Stimulated activated CD8-positive, alpha-beta memory T cell treated with anti-CD3 and anti-CD28 coated beads, Interleukin-15, amount 100 ng/mL, for 4 hours (primary cell): ENCODE measurements at regions not wholly inside any gene's neighbourhood (a gene's known extent, or its start where the extent isn't known, plus 50 kb on each side); places are given as distances from the start of the nearest gene placed in this dataset.

Experiments used
- DNase-seq, 2 donors: peaks; one replicate each; pipeline ENCODE4 v3.0.0-alpha.2; 2020; ENCODE audit warnings: low read depth in 2 of 2

DNA sequence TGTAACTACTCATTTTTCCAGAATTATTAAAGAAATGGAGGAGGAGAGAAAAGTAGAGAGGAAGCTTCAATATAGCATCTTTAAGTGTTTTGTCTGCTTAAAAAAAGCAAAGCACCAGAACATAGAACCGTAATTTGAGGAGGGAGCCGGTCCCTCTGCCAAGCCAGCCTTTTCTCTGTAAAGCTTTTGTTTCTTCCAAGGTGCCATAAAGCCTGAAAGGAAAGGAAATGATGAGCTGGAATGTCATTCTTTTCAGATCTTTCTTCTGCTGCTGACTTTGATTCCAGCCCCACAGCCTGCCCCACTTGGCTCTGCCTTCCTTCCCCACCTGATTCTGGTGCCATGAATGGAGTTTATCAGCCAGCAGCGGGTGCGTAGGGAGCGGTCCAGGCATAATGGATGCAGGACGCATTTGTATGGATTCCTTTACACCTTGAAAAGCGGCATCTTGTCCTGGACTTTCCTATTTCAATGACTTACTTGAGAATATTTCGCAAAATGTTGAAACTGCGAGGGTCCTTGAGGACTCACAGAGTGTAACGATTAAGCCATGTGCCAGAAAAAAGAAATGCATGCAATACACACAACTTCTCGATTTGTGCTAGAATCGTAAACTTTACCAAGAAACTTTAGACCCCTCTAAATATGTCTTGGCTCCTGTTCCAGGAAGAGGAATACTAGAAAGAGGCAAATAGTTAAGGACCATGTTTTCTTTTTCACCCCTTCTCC is 569.5 kb upstream of the MGMT start:
- DNase-seq: no peak

DNA sequence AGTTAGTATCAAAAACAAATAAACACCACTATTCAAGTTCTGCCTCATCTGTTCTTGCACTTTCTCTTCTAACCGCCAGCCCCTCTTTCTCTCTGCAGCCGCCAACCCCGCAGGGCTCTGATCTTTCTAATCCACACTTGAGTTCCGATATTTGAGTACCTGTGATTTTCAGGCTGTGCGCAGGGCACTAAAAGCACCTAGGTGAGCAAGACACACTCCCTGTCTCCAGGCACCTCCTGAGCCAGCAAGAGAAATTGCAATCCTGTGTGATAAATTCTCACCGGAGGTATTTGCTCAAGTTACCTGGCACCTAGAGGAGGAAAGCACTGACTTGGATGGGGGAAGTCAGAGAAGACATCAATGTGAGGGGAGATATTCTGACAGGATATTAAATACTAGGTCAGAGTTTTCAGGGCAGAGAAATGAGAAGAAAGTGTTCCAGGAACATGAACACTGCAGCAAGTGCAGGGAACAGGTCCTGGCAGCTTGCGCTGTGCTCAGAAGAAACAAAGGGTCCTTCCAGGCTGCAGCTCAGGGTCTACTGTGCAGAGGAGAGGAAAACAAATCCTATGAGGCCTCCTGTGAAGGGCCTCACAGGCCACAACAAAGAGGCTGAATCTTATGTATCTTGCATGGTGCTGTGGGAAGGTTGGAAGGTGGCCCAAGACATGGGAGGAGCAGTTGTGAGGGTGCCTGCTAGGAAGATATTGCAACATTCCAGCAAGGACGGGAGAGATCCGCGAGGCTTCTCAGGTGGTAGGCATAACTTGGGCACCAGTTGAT is 568.7 kb upstream of the MGMT start:
- no peak for DNase-seq

DNA sequence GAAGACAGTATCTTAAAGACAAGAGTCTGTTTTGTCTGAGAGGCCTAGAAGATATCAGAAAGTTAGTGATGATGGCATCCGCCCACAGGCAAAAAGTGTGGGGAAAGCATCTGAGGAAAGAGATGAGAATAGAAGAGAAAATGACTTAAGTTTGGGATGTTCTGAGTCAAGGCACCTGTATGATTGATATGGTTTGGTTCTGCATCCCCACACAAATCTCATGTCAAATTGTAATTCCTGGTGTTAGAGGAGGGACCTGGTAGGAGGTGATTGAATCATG is 568.2 kb upstream of the MGMT start:
- no peak for DNase-seq

DNA sequence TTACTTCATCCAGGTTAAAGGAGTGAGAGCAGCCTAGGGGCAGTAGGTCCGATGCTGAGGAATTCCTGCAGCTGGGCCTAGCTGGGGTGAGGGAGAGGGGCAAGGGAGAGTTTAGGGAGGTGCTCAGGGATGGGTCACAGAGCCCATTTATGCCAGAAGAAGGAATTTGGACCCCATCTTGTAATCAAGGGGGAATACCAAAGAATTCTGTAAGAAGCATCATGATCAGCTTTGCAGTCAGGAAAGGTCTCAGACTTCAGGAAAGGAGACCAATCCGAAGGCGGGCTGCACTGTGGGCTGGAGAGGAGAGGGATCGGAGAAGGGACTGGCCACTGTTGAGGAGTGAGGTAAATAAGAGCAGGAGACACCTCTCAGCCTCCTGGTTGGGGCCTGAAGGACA is 566.6 kb upstream of the MGMT start:
- no peak for DNase-seq

DNA sequence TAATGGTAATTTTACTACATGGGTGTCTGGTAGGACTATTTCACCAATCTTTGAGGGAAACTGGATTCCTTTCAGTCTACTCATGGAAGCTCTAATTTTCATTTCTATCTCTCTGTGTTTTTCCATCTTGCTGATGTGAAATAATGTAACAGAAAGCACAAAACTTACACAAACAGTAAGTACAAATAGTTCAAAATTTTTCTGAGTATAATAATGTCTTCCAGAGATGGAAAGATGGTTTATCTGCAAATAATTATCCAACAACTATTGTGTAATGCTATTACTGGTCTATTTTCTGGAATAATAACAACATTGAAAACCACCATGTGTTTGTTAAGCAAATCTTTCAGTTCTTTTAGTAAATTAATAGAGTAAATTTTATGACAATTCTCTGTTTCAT is 565.8 kb upstream of the MGMT start:
- DNase-seq: no peak

DNA sequence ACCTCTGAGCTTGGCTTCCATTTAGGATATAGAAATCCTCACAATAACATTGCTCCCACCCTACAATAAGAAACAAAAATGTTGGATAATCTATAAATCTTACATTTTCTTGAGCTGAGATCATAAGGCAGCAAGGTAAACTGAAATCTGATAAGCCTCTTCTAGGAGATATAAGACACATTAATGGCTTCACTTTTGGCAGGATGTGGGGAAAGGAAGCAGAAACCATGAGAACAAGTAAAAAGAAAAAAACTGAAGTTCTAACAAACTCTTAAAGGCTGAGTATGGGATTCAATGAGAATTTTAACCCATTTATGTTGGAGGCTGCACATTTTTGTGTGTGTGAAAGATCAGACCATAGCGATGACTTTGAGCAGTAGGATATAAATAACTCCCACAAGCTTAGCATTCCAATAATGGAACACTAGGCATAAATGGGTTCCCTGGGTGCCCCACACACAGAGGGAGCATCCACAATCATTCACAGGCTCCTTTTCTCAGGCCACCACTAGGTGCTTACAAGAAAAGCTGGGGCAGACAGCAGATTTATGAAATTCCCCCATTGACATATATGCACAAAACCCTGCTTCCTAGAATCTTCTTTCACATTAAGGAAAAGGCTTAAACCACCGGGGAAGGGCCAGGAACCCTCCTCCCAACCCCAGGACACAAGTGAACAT is 564.9 kb upstream of the MGMT start:
- no peak for DNase-seq

DNA sequence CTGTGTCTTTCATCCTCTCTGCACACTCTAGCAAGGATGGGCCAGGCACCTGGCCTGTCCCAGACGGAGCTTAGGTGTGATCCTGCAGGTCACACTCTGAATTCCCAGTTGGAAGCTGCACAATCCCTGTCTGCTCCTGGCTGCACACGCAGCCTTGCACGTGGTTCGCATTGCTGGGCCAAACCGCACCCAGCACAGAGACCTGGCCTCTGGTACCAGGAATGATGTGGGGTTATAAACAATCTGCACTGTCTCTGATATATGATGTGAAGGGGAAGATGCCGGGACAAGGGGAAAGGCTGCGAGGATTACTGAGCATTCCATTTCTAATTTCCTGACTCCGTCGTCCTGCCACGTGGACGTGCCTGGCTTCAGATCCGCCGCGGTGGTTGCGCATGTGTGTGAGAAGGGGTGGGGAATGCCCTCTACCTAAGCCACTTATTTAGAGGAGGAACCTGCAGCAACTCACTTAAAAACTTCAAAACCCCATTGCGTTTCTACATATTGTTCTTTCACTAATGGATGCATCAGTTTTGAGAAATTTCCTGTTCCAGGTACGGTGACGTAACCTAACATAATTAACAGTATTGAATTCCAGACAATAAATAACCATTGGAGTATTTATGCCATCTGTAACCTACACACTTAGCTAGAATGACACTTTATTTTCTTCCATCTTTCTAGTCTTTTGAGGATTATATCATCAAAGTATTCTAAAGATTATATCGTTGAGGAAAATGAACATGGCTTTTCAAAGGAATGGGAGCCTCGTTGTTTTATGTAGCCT is 559.7 kb upstream of the MGMT start:
- DNase-seq: no peak

DNA sequence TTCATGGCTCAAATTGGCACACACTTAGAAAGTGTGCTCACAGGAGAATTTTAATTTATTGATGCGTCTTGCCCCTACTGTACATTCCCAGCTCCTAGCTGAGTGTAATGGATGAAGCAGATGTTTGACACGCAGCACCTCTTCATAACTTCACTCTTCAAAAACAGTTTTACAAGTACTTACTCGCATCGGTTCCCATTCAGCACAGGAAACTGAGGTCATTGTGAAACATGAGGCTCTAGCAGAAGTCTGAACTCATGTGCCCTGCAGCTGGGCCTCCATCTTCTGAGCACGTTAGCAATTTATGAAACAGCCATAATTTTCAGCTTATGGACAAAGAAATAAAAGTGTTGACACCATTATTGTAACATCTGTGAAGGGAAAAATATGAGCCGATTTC is 558.9 kb upstream of the MGMT start:
- DNase-seq: no peak

DNA sequence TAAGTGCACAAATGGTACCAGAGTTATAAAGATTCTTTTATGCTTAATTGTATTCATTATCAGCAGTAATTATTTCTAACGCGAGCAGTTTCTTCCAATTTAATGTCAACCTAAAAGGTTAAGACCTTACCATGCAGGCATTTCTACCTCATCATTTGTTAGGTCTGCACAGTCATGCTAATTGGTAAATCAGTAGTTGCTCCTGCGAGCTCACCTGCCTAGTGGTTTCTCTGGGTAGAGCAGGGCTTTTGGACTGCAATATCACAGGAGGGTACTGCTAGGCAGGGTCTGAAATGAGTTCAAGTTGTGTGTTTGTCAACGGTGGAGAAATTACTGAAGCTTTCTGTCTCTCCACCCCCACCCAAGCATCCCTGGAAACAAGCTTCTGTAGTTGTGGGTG is 558.5 kb upstream of the MGMT start:
- no peak for DNase-seq

DNA sequence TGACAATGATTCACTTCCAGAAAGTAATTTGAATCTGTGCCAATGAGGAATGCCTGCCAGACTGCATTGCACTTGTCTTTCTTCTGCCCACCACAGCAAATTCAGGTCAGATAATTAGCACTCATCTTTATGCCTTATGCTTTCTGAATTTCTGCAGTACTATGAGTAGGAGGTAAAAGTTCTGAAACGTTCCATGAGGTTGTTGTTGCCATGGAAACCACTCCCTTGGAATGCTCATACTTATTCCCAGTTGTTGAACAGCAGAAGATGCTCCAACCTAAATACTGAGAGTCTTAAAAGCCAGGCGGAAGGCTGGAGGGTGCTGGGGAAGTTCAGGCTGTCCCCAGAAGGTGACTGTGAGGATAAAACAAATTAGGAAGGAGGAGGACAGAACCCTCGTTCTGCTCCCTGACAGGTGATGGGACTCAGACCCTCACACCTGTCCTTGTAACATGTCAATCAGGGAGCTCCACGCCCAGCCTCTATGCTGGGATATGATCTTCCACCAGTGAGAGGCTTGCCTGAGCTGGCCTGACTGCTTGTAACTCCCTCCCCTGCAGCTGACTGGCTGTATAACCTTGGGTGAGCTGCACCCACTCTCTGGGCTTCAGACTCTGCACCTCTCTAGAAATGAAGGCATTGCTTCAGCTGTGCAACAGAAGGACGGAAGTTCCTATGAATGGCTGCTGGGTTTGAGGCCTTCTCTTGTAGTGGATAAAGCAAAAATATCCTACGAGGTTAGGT is 554.3 kb upstream of the MGMT start:
- DNase-seq: no peak

DNA sequence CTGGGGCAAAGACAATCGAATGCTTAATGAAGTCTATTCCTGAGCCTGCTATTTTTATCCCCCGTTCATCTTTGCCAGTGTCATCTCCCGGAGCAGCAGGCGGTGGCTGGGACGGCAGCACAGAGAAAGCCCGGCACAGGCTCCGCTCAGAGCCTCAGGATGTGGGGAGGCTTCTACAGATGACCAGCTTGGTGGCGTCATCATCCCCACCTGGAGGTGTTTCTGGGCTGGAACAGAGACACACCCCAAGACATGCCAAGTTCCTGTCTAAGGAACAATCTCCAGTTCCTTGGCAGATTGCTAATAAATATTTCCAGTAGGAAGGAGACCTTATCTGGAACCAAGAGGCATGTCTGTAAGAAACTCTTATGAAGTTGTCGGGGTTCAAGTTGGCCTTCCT is 552.4 kb upstream of the MGMT start:
- DNase-seq: no peak

DNA sequence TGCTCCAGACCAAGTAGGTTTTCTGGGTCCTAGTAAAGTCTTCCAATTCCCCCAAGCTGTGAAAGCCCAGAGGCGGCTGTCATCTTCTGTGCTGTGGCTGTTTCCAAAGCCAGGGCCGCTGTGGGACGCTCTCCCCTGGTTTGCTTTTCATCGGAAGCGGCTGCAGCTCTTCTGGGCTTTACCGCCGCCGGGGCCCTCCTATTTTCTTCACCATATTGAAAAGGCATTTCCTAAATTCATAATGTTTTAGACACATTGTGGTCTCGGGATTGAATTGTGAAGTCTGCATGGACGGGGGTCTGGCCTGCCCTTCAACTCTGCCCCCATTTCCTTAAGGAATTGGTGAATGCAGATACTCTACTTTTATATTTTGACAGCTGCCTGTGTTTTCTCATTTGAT is 551.4 kb upstream of the MGMT start:
- DNase-seq: no peak

DNA sequence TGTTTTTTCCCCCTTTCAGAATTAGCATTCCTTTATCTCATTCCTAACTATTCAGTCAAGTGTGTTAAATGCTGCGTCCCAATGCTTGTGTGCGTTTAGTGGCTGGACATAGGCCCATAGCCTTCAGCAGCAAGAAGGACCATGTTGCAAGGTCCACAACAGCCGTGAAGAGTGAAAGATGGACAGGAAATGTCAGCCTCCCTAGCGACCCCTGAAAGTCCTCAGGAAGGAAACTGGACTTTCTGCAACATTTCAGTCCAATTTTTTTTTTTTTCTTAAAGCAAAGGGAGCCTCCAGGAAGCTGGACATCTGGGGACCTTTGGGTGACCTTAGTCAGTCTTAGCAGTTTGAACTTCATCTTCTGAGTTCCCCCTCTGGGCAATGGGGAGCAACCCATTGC is 550.7 kb upstream of the MGMT start:
- no peak for DNase-seq

DNA sequence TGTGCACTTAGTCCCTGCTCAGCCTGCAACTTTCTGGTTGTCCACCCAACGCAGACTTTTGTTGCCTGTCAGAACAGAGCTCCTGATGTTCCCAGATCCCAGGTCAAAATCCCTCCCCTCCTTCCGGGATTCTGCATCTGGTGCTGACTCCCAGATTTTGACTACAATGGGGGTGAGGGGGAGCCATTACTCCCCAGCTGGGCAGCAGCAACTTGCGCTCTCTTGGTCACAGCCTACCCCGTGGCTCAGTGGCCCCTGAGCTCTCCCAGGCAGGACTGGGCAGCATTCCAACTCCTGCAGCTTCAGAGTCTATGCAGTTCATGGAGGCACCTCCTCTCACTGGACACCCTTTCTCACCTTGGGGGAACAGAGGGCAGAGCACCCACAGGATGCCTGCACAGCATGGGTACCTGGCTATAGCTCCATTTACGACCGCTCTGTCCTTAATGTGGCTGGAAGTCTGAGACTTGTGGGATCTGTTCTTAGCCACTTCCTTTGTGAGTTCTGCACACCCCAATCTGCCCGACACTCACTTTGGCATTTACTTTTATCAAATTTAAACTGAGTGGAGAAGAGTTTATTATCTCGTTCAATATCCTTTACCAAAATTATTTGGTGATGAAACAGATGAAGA is 545.5 kb upstream of the MGMT start:
- DNase-seq: no peak

DNA sequence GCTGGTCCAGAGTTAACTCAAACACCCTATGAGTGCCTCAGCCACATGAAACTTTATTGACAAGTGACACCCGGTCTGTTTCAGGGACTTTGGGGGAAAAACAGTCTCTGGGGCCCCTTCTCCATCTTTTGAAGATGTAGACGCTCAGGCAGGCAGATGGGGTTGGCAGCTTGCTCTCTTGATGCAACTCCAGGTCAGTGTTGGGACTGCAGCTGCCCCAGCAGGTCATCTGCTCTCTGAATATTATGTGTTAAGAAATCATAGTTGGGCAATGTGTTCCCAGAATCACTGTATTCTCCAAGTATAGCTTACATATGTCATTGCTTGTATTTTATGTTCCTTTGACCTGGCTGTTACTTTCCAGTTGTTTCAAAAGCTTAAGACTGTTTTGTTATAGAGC is 544.9 kb upstream of the MGMT start:
- no peak for DNase-seq

DNA sequence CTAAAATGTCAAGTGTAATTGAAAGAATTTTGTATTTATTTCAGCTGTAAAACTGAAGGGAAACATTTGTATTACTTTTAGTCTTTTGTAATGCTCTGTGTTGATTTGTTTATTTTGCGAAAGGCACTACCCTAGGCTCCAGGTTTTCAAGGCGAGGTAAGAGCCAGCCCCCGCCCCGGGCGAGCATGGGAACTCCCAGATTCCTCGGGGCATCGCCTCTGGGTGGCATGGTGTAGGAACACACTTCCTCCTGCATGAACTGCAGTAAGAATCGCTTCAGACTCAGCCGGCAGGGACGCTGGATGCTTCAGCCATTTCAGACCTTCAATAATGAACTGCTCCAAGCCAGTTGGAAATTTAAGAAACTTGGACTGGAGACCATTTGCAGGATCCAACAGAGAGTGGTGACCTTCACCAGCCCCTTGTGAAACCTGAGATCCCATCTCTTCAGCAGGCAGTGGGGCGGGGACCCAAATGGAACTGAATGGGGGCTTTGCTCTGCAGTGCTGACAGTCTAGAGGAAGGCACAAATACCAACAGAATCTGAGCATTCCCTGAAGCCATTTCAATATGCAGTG is 544.3 kb upstream of the MGMT start:
- no peak for DNase-seq

DNA sequence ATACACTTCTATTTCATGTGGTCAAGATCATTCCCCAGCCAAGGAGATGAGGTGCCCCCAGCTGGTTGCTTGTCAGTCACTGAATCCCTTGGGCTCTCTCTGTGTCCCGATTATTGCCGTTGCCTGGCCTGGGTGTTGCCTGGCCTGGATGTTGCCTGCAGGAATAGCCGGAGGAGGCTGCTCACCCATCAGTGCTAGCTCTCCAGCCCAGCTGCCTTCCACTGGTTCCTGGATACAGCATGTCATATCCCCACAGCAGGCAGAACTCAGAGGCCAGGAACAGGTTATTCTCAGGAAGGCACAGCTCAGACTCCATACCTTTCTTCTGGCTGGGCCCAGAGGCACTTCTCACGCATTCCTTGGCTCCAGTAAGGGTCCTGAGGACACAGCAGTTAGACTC is 542.1 kb upstream of the MGMT start:
- no peak for DNase-seq

DNA sequence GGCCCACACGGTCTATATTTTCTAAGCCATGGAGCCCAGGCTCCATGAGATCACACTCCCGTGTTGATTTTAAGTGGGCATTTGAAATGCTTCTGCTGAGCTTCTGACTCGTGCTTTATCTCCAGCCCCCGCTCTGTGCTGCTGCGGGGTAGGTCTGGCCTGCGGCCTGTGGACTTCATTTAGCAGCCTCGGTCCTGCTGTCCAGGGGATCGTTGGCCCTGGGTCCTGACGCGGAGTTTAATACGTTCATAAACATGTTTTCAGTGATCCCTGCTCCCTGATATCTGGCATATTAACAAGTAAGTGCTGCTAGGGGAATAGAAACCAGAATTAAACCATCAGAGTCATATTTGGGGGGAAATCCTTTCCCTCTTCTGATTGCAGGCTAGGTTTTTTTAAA is 540.3 kb upstream of the MGMT start:
- DNase-seq: no peak

DNA sequence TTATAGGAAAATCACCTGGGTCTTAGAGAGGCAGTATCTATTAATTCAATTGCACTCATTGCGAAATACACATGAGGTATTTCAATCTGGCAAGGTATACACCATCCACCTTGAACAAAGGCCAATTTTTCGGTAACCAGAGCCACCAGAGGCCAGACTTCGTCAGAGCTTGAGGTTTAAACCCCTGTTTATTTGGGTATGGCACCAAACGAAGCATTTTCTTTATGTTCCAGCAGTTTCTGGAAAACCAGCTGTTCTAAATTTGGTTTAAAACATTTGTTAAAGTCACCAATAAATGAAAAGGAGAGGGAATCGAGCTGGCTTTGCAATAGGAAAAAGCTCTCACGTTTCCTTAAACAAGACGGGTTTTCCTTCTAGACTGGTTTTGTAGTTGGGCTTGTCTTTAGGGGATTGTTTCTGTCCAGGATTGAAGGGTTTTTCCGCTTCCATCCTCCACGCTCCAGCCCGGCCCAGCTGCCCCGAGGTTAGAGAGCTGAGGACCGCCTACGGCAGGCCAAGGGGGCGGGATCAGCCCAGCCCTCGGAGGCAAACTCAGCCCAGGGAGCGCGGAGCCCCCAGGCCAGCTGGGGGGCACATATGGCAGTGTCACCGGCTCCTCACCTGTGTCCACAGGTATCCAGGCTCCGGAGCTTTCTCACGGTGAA is 539.4 kb upstream of the MGMT start:
- DNase-seq: no peak

DNA sequence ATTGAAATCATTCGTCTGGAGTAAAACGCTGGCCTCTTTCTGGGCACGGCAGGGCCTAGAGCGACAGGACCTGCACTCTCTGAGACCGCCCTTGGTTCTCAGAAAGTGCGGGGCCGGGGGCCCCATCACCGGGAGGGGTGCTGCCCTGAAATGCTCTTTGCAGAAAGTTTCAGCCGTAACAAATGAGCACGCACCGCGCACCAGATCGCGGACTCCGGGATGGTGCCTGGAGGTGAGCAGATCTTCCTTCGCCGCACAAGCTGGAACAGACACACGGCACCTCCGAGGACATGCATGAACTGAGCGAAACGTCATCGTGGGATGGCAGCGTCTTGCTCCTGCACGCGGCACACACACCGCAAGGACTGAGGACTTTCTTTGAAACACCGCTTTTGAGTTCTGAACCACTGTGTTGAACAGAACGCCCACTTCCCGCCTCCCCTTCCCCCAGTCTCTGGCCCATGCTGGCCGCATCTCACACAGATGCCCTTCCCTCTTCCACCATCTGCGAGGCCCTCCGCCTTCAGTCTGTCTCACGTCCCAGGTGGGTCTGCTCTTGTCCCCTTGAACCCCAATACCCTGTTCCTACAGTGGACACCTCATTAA is 538.7 kb upstream of the MGMT start:
- no peak for DNase-seq
